GM23338 (cell line): ENCODE measurements at regions not wholly inside any gene's neighbourhood (a gene's known extent, or its start where the extent isn't known, plus 50 kb on each side); places are given as distances from the start of the nearest gene placed in this dataset.
A peak's percentile ranks its signal among the peaks of the same experiment; 100 is the strongest.

Experiments
- ATAC-seq: fragments of 200-7000 bp; cut with Tn5 transposase; 3 replicates; pipeline ENCODE4 v1.9.1; 2020
- DNase-seq: peaks from one replicate; pipeline ENCODE4 v3.0.0-alpha.2; 2015; ENCODE audit warnings: low spot score
- H2AFZ ChIP-seq: fragments of 200-600 bp; sonication (generic); 2 replicates; pipeline ENCODE4 v1.8.0; 2016; ENCODE audit warnings: antibody characterized with exemption, mild to moderate bottlenecking, moderate library complexity
- H3F3A ChIP-seq: fragments of 200-600 bp; sonication (generic); replicated peaks from 2 replicates; pipeline ENCODE4 v1.8.0; 2017; ENCODE audit warnings: antibody characterized with exemption, mixed run types, low read depth
- H3K27ac ChIP-seq: fragments of 200-600 bp; sonication (generic); 2 replicates; pipeline ENCODE4 v1.6.1; 2016; ENCODE audit warnings: low read depth
- H3K27me3 ChIP-seq: fragments of 200-600 bp; sonication (generic); 2 replicates; pipeline ENCODE4 v1.8.0; 2016; ENCODE audit warnings: mild to moderate bottlenecking, mixed run types, moderate library complexity; ENCODE audit not compliant: insufficient read depth
- H3K36me3 ChIP-seq: fragments of 200-600 bp; sonication (generic); 2 replicates; pipeline ENCODE4 v1.8.0; 2016; ENCODE audit warnings: mild to moderate bottlenecking; ENCODE audit not compliant: insufficient read depth
- H3K4me1 ChIP-seq: fragments of 200-600 bp; sonication (generic); 2 replicates; pipeline ENCODE4 v1.8.0; 2016; ENCODE audit warnings: mild to moderate bottlenecking, moderate library complexity; ENCODE audit not compliant: insufficient read depth
- H3K4me2 ChIP-seq: fragments of 200-600 bp; sonication (generic); 2 replicates; pipeline ENCODE4 v1.7.1; 2017; ENCODE audit warnings: mixed run types
- H3K4me3 ChIP-seq: fragments of 200-600 bp; sonication (generic); 2 replicates; pipeline ENCODE4 v1.6.1; 2016; ENCODE audit warnings: mixed run types
- H3K79me2 ChIP-seq: fragments of 200-600 bp; sonication (generic); replicated peaks from 2 replicates; pipeline ENCODE4 v1.8.0; 2017; ENCODE audit warnings: mild to moderate bottlenecking; ENCODE audit not compliant: insufficient read depth
- H3K9me2 ChIP-seq: fragments of 200-600 bp; sonication (generic); 2 replicates; pipeline ENCODE4 v1.8.0; 2017; ENCODE audit not compliant: insufficient read depth
- H4K20me1 ChIP-seq: fragments of 200-600 bp; sonication (generic); replicated peaks from 2 replicates; pipeline ENCODE4 v1.8.0; 2017; ENCODE audit warnings: mild to moderate bottlenecking; ENCODE audit not compliant: insufficient read depth
- H3K27ac Mint-ChIP-seq: 2 replicates; pipeline ENCODE4 v1.8.0; 2020; ENCODE audit warnings: inconsistent platforms, mild to moderate bottlenecking, moderate library complexity, mixed read lengths
- H3K27me3 Mint-ChIP-seq: 3 replicates; pipeline ENCODE4 v1.8.0; 2022; ENCODE audit warnings: low read depth, mild to moderate bottlenecking, moderate library complexity, mixed read lengths, inconsistent platforms; ENCODE audit not compliant: insufficient read depth, poor library complexity
- H3K36me3 Mint-ChIP-seq: 3 replicates; pipeline ENCODE4 v1.8.0; 2021; ENCODE audit warnings: low read depth, mild to moderate bottlenecking, inconsistent platforms, moderate library complexity, mixed read lengths
- H3K4me1 Mint-ChIP-seq: 3 replicates; pipeline ENCODE4 v1.8.0; 2020; ENCODE audit warnings: mild to moderate bottlenecking, inconsistent platforms, mixed read lengths
- H3K4me3 Mint-ChIP-seq: 3 replicates; pipeline ENCODE4 v1.8.0; 2021; ENCODE audit warnings: moderate library complexity, mild to moderate bottlenecking, inconsistent platforms, mixed read lengths
- H3K9me3 Mint-ChIP-seq: 3 replicates; pipeline ENCODE4 v1.8.0; 2020; ENCODE audit warnings: moderate library complexity, mild to moderate bottlenecking, inconsistent platforms, mixed read lengths
- EZH2 ChIP-seq: fragments of 200-600 bp; sonication (generic); IDR thresholded peaks from one replicate; pipeline ENCODE4 v1.8.0; 2017; ENCODE audit warnings: antibody characterized with exemption, mild to moderate bottlenecking, low read depth; ENCODE audit not compliant: unreplicated experiment
- EZH2phosphoT487 ChIP-seq: fragments of 200-600 bp; sonication (generic); IDR thresholded peaks from one replicate; pipeline ENCODE4 v1.8.1; 2018; ENCODE audit warnings: antibody characterized with exemption; ENCODE audit not compliant: unreplicated experiment
- JUNB ChIP-seq: IDR thresholded peaks from one replicate; pipeline ENCODE4 v1.6.1; 2016; ENCODE audit warnings: antibody characterized with exemption; ENCODE audit not compliant: unreplicated experiment
- NANOG ChIP-seq: IDR thresholded peaks from 2 replicates; pipeline ENCODE4 v1.6.1; 2016; ENCODE audit warnings: antibody characterized with exemption, borderline replicate concordance
- POLR2AphosphoS5 ChIP-seq: IDR thresholded peaks from 2 replicates; pipeline ENCODE4 v1.6.1; 2016; ENCODE audit warnings: antibody characterized with exemption, low read depth
- STAT1 ChIP-seq: IDR thresholded peaks from one replicate; pipeline ENCODE4 v1.6.1; 2016; ENCODE audit warnings: antibody characterized with exemption; ENCODE audit not compliant: unreplicated experiment
- ZNF114 ChIP-seq: fragments of 250-450 bp; sonication (Bioruptor Pico); IDR thresholded peaks from 2 replicates; pipeline ENCODE4 v1.5.0; 2020; ENCODE audit warnings: mild to moderate bottlenecking, moderate library complexity
- ZNF331 ChIP-seq: fragments of 250-450 bp; sonication (Bioruptor Pico); IDR thresholded peaks from 2 replicates; pipeline ENCODE4 v1.5.0; 2020; ENCODE audit warnings: low read depth, mild to moderate bottlenecking, moderate library complexity
- ZNF462 ChIP-seq: fragments of 250-450 bp; sonication (Bioruptor Pico); IDR thresholded peaks from 2 replicates; pipeline ENCODE4 v1.5.0; 2020; ENCODE audit warnings: mild to moderate bottlenecking, moderate library complexity
- TF ChIP-seq, protein P1 (sequence below): IDR thresholded peaks from 2 replicates; pipeline ENCODE4 v1.6.1; 2016; ENCODE audit warnings: antibody characterized with exemption

GRCh38 chr12:64993461-64993860, 127.6 kb downstream of the WIF1 start:
- H3K27me3 Mint-ChIP-seq, result no peaks in the 10 kb centered on the region
- Histone ChIP-seq H4K20me1 (no peaks in the 10 kb centered on the region), H3K4me2 (peak overlapping the region; percentile 10), H3K4me3 (no peak overlapping the region), H3K27me3 (no peaks in the 10 kb centered on the region), H3K36me3 (no peaks in the 10 kb centered on the region), H3K27ac (peak overlapping the region; percentile 40), H3K9me2 (peaks cover 18% of the 10 kb centered on the region), H3K79me2 (peaks cover 17% of the 10 kb centered on the region), H3F3A (no peaks in the 10 kb centered on the region), H3K4me1 (peaks cover 29% of the 10 kb centered on the region), H2AFZ (no peak overlapping the region)
- no peak for ATAC-seq
- peaks cover 53% of the 10 kb centered on the region for H3K36me3 Mint-ChIP-seq
- TF ChIP-seq, protein P1, sequence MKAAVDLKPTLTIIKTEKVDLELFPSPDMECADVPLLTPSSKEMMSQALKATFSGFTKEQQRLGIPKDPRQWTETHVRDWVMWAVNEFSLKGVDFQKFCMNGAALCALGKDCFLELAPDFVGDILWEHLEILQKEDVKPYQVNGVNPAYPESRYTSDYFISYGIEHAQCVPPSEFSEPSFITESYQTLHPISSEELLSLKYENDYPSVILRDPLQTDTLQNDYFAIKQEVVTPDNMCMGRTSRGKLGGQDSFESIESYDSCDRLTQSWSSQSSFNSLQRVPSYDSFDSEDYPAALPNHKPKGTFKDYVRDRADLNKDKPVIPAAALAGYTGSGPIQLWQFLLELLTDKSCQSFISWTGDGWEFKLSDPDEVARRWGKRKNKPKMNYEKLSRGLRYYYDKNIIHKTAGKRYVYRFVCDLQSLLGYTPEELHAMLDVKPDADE, result no peak
- TF ChIP-seq EZH2, result no peak
- H3K9me3 Mint-ChIP-seq, result peaks cover 49% of the 10 kb centered on the region
- H3K4me1 Mint-ChIP-seq, result peaks cover 37% of the 10 kb centered on the region
- no peak overlapping the region for H3K27ac Mint-ChIP-seq
- no peak overlapping the region for H3K4me3 Mint-ChIP-seq
- no peak for DNase-seq

GRCh38 chr12:64995816-64996215, 125.3 kb downstream of the WIF1 start:
- Histone ChIP-seq H4K20me1 (no peaks in the 10 kb centered on the region), H3F3A (no peaks in the 10 kb centered on the region), H3K27ac (no peak overlapping the region), H3K79me2 (peaks cover 1% of the 10 kb centered on the region; the same call in 1 of the 2 replicates), H3K9me2 (0 out of 2 replicates have a peak, but pooled peaks cover 7% of the 10 kb centered on the region), H3K27me3 (peaks cover 2% of the 10 kb centered on the region; the same call in 1 of the 2 replicates), H3K4me2 (no peak overlapping the region), H3K4me1 (peaks cover 40% of the 10 kb centered on the region), H3K36me3 (no peaks in the 10 kb centered on the region), H2AFZ (no peak overlapping the region), H3K4me3 (no peak overlapping the region)
- DNase-seq, result no peak
- peaks cover 5% of the 10 kb centered on the region for H3K27me3 Mint-ChIP-seq
- H3K27ac Mint-ChIP-seq, result no peak overlapping the region
- peaks cover 29% of the 10 kb centered on the region for H3K36me3 Mint-ChIP-seq
- ATAC-seq, result no peak
- H3K4me3 Mint-ChIP-seq, result no peak overlapping the region
- peaks cover 48% of the 10 kb centered on the region for H3K4me1 Mint-ChIP-seq
- H3K9me3 Mint-ChIP-seq, result peaks cover 31% of the 10 kb centered on the region
- TF ChIP-seq ZNF114 (CRISPR knock-in tag) (no peak), ZNF462 (no peak), STAT1 (no peak), JUNB (no peak), EZH2phosphoT487 (no peak), POLR2AphosphoS5 (no peak), EZH2 (no peak), ZNF331 (CRISPR knock-in tag) (no peak), NANOG (no peak)
- TF ChIP-seq, protein P1, result no peak
